ENCODE measurements at regions not wholly inside any gene's neighbourhood (a gene's known extent, or its start where the extent isn't known, plus 50 kb on each side); places are given as distances from the start of the nearest gene placed in this dataset.

- TF ChIP-seq CTCF (conservative IDR thresholded peaks at IDR 0.05; ENCODE audit: low read length), result no peak
- no peak for TF ChIP-seq EZH2phosphoT487 (IDR thresholded peaks at IDR 0.05; ENCODE audit: borderline replicate concordance)
- H3K27me3 ChIP-seq (ENCODE audit: insufficient read depth, low read length, poor library complexity, severe bottlenecking), result no peaks in the 10 kb centered on the region
- H3K9me3 ChIP-seq (ENCODE audit: insufficient read depth, low read depth, low read length), result no peaks in the 10 kb centered on the region
- H3K4me1 ChIP-seq (ENCODE audit: insufficient read depth, low read length, poor library complexity, severe bottlenecking), result peaks cover 19% of the 10 kb centered on the region
- no peak overlapping the region for H3K4me2 ChIP-seq (ENCODE audit: low read depth, low read length, poor library complexity, severe bottlenecking)
- no peaks in the 10 kb centered on the region for H3K79me2 ChIP-seq (ENCODE audit: insufficient read depth, low read length)
- H2AFZ ChIP-seq (ENCODE audit: low read length), result no peak overlapping the region
- no peak overlapping the region for H3K4me3 ChIP-seq (ENCODE audit: low read length, poor library complexity, severe bottlenecking)
- no peaks in the 10 kb centered on the region for H4K20me1 ChIP-seq (ENCODE audit: insufficient read depth, low read length, poor library complexity, severe bottlenecking)
- H3F3A ChIP-seq (ENCODE audit: low read depth), result no peaks in the 10 kb centered on the region
- H3K9me2 ChIP-seq (replicated peaks; ENCODE audit: low read depth, low read length), result no peaks in the 10 kb centered on the region
- H3K9ac ChIP-seq (ENCODE audit: low read depth, low read length, poor library complexity, severe bottlenecking), result no peak overlapping the region
- no peaks in the 10 kb centered on the region for H3K36me3 ChIP-seq (ENCODE audit: insufficient read depth, low read length)
Measured at GRCh38 chr22:49528420-49528720, 299.3 kb downstream of the BRD1 start.

- no peak for TF ChIP-seq CTCF (conservative IDR thresholded peaks at IDR 0.05; ENCODE audit: low read length)
- TF ChIP-seq EZH2phosphoT487 (IDR thresholded peaks at IDR 0.05; ENCODE audit: borderline replicate concordance), result no peak
- Histone ChIP-seq H3K4me1 (ENCODE audit: insufficient read depth, low read length, poor library complexity, severe bottlenecking) (peaks cover 19% of the 10 kb centered on the region), H3K4me2 (ENCODE audit: low read depth, low read length, poor library complexity, severe bottlenecking) (no peak overlapping the region), H3K9ac (ENCODE audit: low read depth, low read length, poor library complexity, severe bottlenecking) (no peak overlapping the region), H3K27me3 (ENCODE audit: insufficient read depth, low read length, poor library complexity, severe bottlenecking) (no peaks in the 10 kb centered on the region), H3F3A (ENCODE audit: low read depth) (no peaks in the 10 kb centered on the region), H3K4me3 (ENCODE audit: low read length, poor library complexity, severe bottlenecking) (no peak overlapping the region), H3K36me3 (ENCODE audit: insufficient read depth, low read length) (no peaks in the 10 kb centered on the region), H3K9me3 (ENCODE audit: insufficient read depth, low read depth, low read length) (no peaks in the 10 kb centered on the region), H3K79me2 (ENCODE audit: insufficient read depth, low read length) (no peaks in the 10 kb centered on the region), H3K9me2 (replicated peaks; ENCODE audit: low read depth, low read length) (no peaks in the 10 kb centered on the region), H4K20me1 (ENCODE audit: insufficient read depth, low read length, poor library complexity, severe bottlenecking) (no peaks in the 10 kb centered on the region), H2AFZ (ENCODE audit: low read length) (no peak overlapping the region)
Measured at GRCh38 chr22:49527611-49528419, 299.9 kb downstream of the BRD1 start.

- H3F3A ChIP-seq (ENCODE audit: low read depth), result no peaks in the 10 kb centered on the region
- H3K4me2 ChIP-seq (ENCODE audit: low read depth, low read length, poor library complexity, severe bottlenecking), result peak overlapping the region; percentile 9
- H2AFZ ChIP-seq (ENCODE audit: low read length), result no peak overlapping the region
- H3K9me2 ChIP-seq (replicated peaks; ENCODE audit: low read depth, low read length), result no peaks in the 10 kb centered on the region
- H3K4me1 ChIP-seq (ENCODE audit: insufficient read depth, low read length, poor library complexity, severe bottlenecking), result peaks cover 19% of the 10 kb centered on the region
- no peaks in the 10 kb centered on the region for H3K27me3 ChIP-seq (ENCODE audit: insufficient read depth, low read length, poor library complexity, severe bottlenecking)
- H3K4me3 ChIP-seq (ENCODE audit: low read length, poor library complexity, severe bottlenecking), result no peak overlapping the region
- H3K36me3 ChIP-seq (ENCODE audit: insufficient read depth, low read length), result no peaks in the 10 kb centered on the region
- TF ChIP-seq CTCF (conservative IDR thresholded peaks at IDR 0.05; ENCODE audit: low read length) (no peak), EZH2phosphoT487 (IDR thresholded peaks at IDR 0.05; ENCODE audit: borderline replicate concordance) (no peak)
- H3K9me3 ChIP-seq (ENCODE audit: insufficient read depth, low read depth, low read length), result no peaks in the 10 kb centered on the region
- no peak overlapping the region for H3K9ac ChIP-seq (ENCODE audit: low read depth, low read length, poor library complexity, severe bottlenecking)
- no peaks in the 10 kb centered on the region for H3K79me2 ChIP-seq (ENCODE audit: insufficient read depth, low read length)
- no peaks in the 10 kb centered on the region for H4K20me1 ChIP-seq (ENCODE audit: insufficient read depth, low read length, poor library complexity, severe bottlenecking)
Measured at GRCh38 chr22:49525801-49526535, 301.7 kb downstream of the BRD1 start.
